Stimulated activated CD8-positive, alpha-beta memory T cell treated with anti-CD3 and anti-CD28 coated beads, Interleukin-12 subunit alpha, Interleukin-12 subunit beta, amount 100 ng/mL, for 24 hours (primary cell): ENCODE measurements at regions not wholly inside any gene's neighbourhood (a gene's known extent, or its start where the extent isn't known, plus 50 kb on each side); places are given as distances from the start of the nearest gene placed in this dataset.
"Not testable (repeated sequence)": the region's sequence is repeated elsewhere in the genome, so short reads cannot be mapped to it uniquely, and the experiment has no call there.

Experiments used
- DNase-seq: peaks from one replicate; pipeline ENCODE4 v3.0.0-alpha.2; 2020; ENCODE audit errors: extremely low read depth

- DNase-seq, result no peak
Observed at GRCh38 chr12:89883630-89884389, 175.2 kb upstream of the ATP2B1 start.

GRCh38 chr12:89882792-89883191, 174.2 kb upstream of the ATP2B1 start:
- no peak for DNase-seq

GRCh38 chr12:89882050-89882449, 173.4 kb upstream of the ATP2B1 start:
- no peak for DNase-seq

- DNase-seq, result no peak
Observed at GRCh38 chr12:89880690-89881350, 172.2 kb upstream of the ATP2B1 start.

GRCh38 chr12:89879766-89880165, 171.1 kb upstream of the ATP2B1 start:
- no peak for DNase-seq

- no peak for DNase-seq
Observed at GRCh38 chr12:89878950-89879349, 170.3 kb upstream of the ATP2B1 start.

- DNase-seq, result no peak
Observed at GRCh38 chr12:89878327-89878726, 169.7 kb upstream of the ATP2B1 start.

GRCh38 chr12:89877671-89878070, 169.0 kb upstream of the ATP2B1 start:
- no peak for DNase-seq

GRCh38 chr12:89877136-89877535, 168.5 kb upstream of the ATP2B1 start:
- no peak for DNase-seq

GRCh38 chr12:89875809-89876208, 167.2 kb upstream of the ATP2B1 start:
- no peak for DNase-seq

- no peak for DNase-seq
Observed at GRCh38 chr12:89875225-89875624, 166.6 kb upstream of the ATP2B1 start.

- DNase-seq, result no peak
Observed at GRCh38 chr12:89874146-89874545, 165.5 kb upstream of the ATP2B1 start.

GRCh38 chr12:89873745-89874144, 165.1 kb upstream of the ATP2B1 start:
- DNase-seq, result no peak

GRCh38 chr12:89872922-89873630, 164.4 kb upstream of the ATP2B1 start:
- DNase-seq, result no peak

- no peak for DNase-seq
Observed at GRCh38 chr12:89870413-89871184, 162.0 kb upstream of the ATP2B1 start.

GRCh38 chr12:89867611-89868010, 159.0 kb upstream of the ATP2B1 start:
- not testable (repeated sequence) for DNase-seq

- no peak for DNase-seq
Observed at GRCh38 chr12:89864411-89864810, 155.8 kb upstream of the ATP2B1 start.

GRCh38 chr12:89863968-89864367, 155.3 kb upstream of the ATP2B1 start:
- DNase-seq, result no peak

- no peak for DNase-seq
Observed at GRCh38 chr12:89863493-89863938, 154.9 kb upstream of the ATP2B1 start.

GRCh38 chr12:89862511-89863445, 154.1 kb upstream of the ATP2B1 start:
- DNase-seq, result no peak

- no peak for DNase-seq
Observed at GRCh38 chr12:89861086-89861485, 152.4 kb upstream of the ATP2B1 start.
